ENCODE measurements at regions not wholly inside any gene's neighbourhood (a gene's known extent, or its start where the extent isn't known, plus 50 kb on each side); places are given as distances from the start of the nearest gene placed in this dataset.

GRCh38 chr1:55304229-55304740 lies 89.1 kb upstream of the USP24 start:
- TF ChIP-seq YY1 (IDR thresholded peaks at IDR 0.05; ENCODE audit: insufficient read depth, insufficient read length) (no peak), ZNF274 (IDR thresholded peaks at IDR 0.05; ENCODE audit: low read depth, low read length) (no peak), SUZ12 (IDR thresholded peaks at IDR 0.05; ENCODE audit: extremely low read depth, insufficient read depth, insufficient read length) (no peak)

Data from NT2/D1 (cell line).